Ishikawa (cell line): ENCODE measurements at regions not wholly inside any gene's neighbourhood (a gene's known extent, or its start where the extent isn't known, plus 50 kb on each side); places are given as distances from the start of the nearest gene placed in this dataset.

Source experiments
- CEBPB ChIP-seq: IDR thresholded peaks from 2 replicates; pipeline ENCODE4 v1.6.1; 2012
- CREB1 ChIP-seq: IDR thresholded peaks from 2 replicates; pipeline ENCODE4 v1.6.1; 2012; ENCODE audit warnings: low read depth
- EGR1 ChIP-seq: IDR thresholded peaks from 2 replicates; pipeline ENCODE4 v1.6.1; 2012
- EP300 ChIP-seq: IDR thresholded peaks from 2 replicates; pipeline ENCODE4 v1.6.1; 2012; ENCODE audit warnings: borderline replicate concordance
- FOXM1 ChIP-seq: IDR thresholded peaks from 2 replicates; pipeline ENCODE4 v1.6.1; 2012; ENCODE audit warnings: low read depth, borderline replicate concordance
- NFIC ChIP-seq: IDR thresholded peaks from 2 replicates; pipeline ENCODE4 v1.6.1; 2012
- RAD21 ChIP-seq: IDR thresholded peaks from 2 replicates; pipeline ENCODE4 v1.6.1; 2012; ENCODE audit warnings: low read depth
- TAF1 ChIP-seq: IDR thresholded peaks from 2 replicates; pipeline ENCODE4 v1.6.1; 2012; ENCODE audit warnings: low read depth, mild to moderate bottlenecking
- TCF12 ChIP-seq: IDR thresholded peaks from 2 replicates; pipeline ENCODE4 v1.6.1; 2012; ENCODE audit warnings: low read depth
- YY1 ChIP-seq: IDR thresholded peaks from 2 replicates; pipeline ENCODE4 v1.6.1; 2012; ENCODE audit warnings: low read depth
- ZBTB7A ChIP-seq: IDR thresholded peaks from 2 replicates; pipeline ENCODE4 v1.6.1; 2012; ENCODE audit warnings: low read depth
- TF ChIP-seq, protein P1 (sequence below): IDR thresholded peaks from 2 replicates; pipeline ENCODE4 v1.6.1; 2012; ENCODE audit warnings: low read depth, mild to moderate bottlenecking
- TF ChIP-seq, protein P2 (sequence below): IDR thresholded peaks from 2 replicates; pipeline ENCODE4 v1.6.1; 2012
- TF ChIP-seq, protein P3 (sequence below): IDR thresholded peaks from 2 replicates; pipeline ENCODE4 v1.6.1; 2012

DNA sequence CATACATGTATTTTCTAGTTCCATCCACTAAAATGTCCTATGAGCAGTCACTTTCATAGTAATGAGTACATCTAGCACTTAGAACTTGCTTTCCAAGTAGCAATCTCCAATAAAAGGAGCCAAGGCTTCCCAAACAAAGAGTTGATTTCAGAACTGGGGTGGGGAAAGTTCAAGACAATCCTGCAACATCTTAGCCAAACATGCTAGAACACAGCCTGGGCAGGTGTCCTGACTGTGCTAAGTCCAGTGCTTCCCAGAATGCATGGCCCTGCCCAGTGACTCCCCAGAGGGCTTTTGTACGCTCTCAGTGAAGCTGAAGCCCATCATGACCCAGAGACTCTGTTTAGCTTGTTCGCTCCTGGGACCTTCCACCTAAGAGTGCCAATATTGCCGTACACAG, 106.7 kb upstream of the UBAC2 start:
- TF ChIP-seq TAF1 (no peak), YY1 (no peak), ZBTB7A (no peak), RAD21 (no peak), CREB1 (no peak), FOXM1 (no peak), EP300 (no peak), EGR1 (no peak), CEBPB (no peak), TCF12 (no peak), NFIC (no peak)
- TF ChIP-seq, protein P1, sequence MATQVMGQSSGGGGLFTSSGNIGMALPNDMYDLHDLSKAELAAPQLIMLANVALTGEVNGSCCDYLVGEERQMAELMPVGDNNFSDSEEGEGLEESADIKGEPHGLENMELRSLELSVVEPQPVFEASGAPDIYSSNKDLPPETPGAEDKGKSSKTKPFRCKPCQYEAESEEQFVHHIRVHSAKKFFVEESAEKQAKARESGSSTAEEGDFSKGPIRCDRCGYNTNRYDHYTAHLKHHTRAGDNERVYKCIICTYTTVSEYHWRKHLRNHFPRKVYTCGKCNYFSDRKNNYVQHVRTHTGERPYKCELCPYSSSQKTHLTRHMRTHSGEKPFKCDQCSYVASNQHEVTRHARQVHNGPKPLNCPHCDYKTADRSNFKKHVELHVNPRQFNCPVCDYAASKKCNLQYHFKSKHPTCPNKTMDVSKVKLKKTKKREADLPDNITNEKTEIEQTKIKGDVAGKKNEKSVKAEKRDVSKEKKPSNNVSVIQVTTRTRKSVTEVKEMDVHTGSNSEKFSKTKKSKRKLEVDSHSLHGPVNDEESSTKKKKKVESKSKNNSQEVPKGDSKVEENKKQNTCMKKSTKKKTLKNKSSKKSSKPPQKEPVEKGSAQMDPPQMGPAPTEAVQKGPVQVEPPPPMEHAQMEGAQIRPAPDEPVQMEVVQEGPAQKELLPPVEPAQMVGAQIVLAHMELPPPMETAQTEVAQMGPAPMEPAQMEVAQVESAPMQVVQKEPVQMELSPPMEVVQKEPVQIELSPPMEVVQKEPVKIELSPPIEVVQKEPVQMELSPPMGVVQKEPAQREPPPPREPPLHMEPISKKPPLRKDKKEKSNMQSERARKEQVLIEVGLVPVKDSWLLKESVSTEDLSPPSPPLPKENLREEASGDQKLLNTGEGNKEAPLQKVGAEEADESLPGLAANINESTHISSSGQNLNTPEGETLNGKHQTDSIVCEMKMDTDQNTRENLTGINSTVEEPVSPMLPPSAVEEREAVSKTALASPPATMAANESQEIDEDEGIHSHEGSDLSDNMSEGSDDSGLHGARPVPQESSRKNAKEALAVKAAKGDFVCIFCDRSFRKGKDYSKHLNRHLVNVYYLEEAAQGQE = no peak
- TF ChIP-seq, protein P2, sequence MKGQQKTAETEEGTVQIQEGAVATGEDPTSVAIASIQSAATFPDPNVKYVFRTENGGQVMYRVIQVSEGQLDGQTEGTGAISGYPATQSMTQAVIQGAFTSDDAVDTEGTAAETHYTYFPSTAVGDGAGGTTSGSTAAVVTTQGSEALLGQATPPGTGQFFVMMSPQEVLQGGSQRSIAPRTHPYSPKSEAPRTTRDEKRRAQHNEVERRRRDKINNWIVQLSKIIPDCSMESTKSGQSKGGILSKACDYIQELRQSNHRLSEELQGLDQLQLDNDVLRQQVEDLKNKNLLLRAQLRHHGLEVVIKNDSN = no peak
- TF ChIP-seq, protein P3, sequence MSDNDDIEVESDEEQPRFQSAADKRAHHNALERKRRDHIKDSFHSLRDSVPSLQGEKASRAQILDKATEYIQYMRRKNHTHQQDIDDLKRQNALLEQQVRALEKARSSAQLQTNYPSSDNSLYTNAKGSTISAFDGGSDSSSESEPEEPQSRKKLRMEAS = no peak
